ENCODE measurements at regions not wholly inside any gene's neighbourhood (a gene's known extent, or its start where the extent isn't known, plus 50 kb on each side); places are given as distances from the start of the nearest gene placed in this dataset.

GRCh38 chr5:32498484-32498883 is 53.9 kb upstream of the ZFR start:
- Histone ChIP-seq H3K9me2 (ENCODE audit: insufficient read depth) (no peaks in the 10 kb centered on the region), H3K4me1 (ENCODE audit: control insufficient read depth in 1 of 2, insufficient read depth in 2 of 2, low read length in 2 of 2) (no peaks in the 10 kb centered on the region), H3K9me3 (ENCODE audit: control insufficient read depth in 1 of 2, insufficient read depth in 1 of 2, low read depth in 1 of 2, low read length in 2 of 2) (no peaks in the 10 kb centered on the region), H4K20me1 (ENCODE audit: insufficient read depth) (no peaks in the 10 kb centered on the region), H3K9ac (ENCODE audit: low read length) (no peak overlapping the region), H3K4me3 (replicated peaks in 1 of 2; ENCODE audit: low read depth in 1 of 2, low read length in 2 of 2) (no peak overlapping the region), H3K79me2 (ENCODE audit: insufficient read depth, low read length) (no peaks in the 10 kb centered on the region), H2AFZ (ENCODE audit: low read depth, low read length, poor library complexity, severe bottlenecking) (no peak overlapping the region), H3K27ac (ENCODE audit: low read depth, low read length) (no peak overlapping the region), H3K36me3 (ENCODE audit: control insufficient read depth in 1 of 2, insufficient read depth in 2 of 2, low read length in 2 of 2) (no peaks in the 10 kb centered on the region), H3K27me3 (ENCODE audit: insufficient read depth, low read length) (peaks cover 6% of the 10 kb centered on the region; the same call in 1 of the 2 replicates), H3K4me2 (ENCODE audit: low read length) (no peak overlapping the region)
- ChIA-PET CTCF (interaction anchor here (1.7 kb wide), 1 partner anchor 9 kb away, joined by 6 read pairs; no protein-coding TSS in a partner anchor), RAD21 (ENCODE audit: low non-redundant PET in 1 of 2, low total read pairs in 2 of 2, uncharacterized antibody in 2 of 2, unreplicated experiment in 2 of 2) (no interaction called here), POLR2A (no interaction called here)
- no peak for ATAC-seq
- DNase-seq (ENCODE audit: low read depth, low spot score): no peak
- intact Hi-C loops (cut with micrococcal nuclease): no loop called here
- no peak for TF ChIP-seq JUND (IDR thresholded peaks at IDR 0.05)
- no peak for TF ChIP-seq SRF (IDR thresholded peaks at IDR 0.05; ENCODE audit: low read depth)
- no peak for TF ChIP-seq RAD21 (IDR thresholded peaks at IDR 0.05; ENCODE audit: low read depth)
- TF ChIP-seq POLR2A (IDR thresholded peaks at IDR 0.05; ENCODE audit: borderline replicate concordance, extremely low read depth, insufficient read depth, insufficient read length): no peak
- no peak for TF ChIP-seq CEBPB (IDR thresholded peaks at IDR 0.05; ENCODE audit: low read depth)
- TF ChIP-seq ATF3 (IDR thresholded peaks at IDR 0.05): no peak
- TF ChIP-seq FOSL1 (IDR thresholded peaks at IDR 0.05; ENCODE audit: low read depth): no peak
- no peak for TF ChIP-seq SIN3A (IDR thresholded peaks at IDR 0.05; ENCODE audit: low read depth)
- TF ChIP-seq EGR1 (IDR thresholded peaks at IDR 0.05; ENCODE audit: low read depth): no peak
- TF ChIP-seq, protein P1, sequence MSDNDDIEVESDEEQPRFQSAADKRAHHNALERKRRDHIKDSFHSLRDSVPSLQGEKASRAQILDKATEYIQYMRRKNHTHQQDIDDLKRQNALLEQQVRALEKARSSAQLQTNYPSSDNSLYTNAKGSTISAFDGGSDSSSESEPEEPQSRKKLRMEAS (IDR thresholded peaks at IDR 0.05): no peak
- TF ChIP-seq EZH2phosphoT487 (IDR thresholded peaks at IDR 0.05; ENCODE audit: borderline replicate concordance): no peak
- TF ChIP-seq ELF1 (IDR thresholded peaks at IDR 0.05; ENCODE audit: borderline replicate concordance, low read depth): no peak
- TF ChIP-seq CTCF (IDR thresholded peaks at IDR 0.05 in 2 of 3, conservative IDR thresholded peaks at IDR 0.05 in 1 of 3; ENCODE audit: borderline replicate concordance in 1 of 3, insufficient read depth in 1 of 3, low read depth in 2 of 3, low read length in 2 of 3): no peak
- no peak for TF ChIP-seq POLR2AphosphoS5 (IDR thresholded peaks at IDR 0.05; ENCODE audit: low read depth, low read length)
- TF ChIP-seq SP1 (IDR thresholded peaks at IDR 0.05; ENCODE audit: low read depth): no peak
- no TSS peak for BruUV-seq (replicated peaks)

Data from HCT116 (cell line).